CD4-positive, alpha-beta T cell treated with Interleukin-17A for 1 hour (primary cell): ENCODE measurements at regions not wholly inside any gene's neighbourhood (a gene's known extent, or its start where the extent isn't known, plus 50 kb on each side); places are given as distances from the start of the nearest gene placed in this dataset.

Experiments
- DNase-seq: peaks from one replicate; pipeline ENCODE4 v3.0.0-alpha.2; 2020

DNA sequence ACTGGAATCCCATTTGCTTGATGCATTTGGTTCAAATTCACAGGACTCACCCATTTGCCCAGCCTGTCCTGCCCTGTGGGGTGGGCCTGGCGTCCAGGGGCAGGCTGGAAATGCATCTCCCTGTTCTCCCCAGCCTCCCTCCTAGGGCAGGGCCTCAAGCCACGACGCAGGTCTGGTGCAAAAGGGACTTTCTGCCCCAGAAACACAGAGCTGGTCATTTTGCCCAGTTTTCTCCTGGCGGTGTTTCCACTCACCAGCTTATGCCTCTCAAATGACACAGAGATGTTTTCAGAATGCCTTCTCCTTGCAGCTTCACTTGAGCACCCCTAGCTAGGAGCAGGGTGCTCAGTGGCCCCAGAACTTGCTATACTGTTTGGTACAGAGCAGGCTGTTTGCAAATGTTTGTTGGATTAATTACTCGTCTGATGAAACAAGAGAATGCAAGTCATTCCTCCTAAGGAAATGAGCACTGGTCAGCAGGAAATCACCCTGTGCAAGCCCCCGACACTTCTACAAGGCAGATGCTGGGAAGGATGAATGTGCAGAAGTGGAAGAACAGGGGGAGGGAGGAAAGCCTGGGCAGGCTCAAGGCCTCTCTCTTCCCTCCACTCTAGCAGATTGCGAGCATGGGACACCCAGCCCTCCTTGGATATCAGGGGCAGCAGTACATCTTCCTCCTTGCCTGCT lies 164.3 kb upstream of the APCDD1 start:
- DNase-seq: no peak

DNA sequence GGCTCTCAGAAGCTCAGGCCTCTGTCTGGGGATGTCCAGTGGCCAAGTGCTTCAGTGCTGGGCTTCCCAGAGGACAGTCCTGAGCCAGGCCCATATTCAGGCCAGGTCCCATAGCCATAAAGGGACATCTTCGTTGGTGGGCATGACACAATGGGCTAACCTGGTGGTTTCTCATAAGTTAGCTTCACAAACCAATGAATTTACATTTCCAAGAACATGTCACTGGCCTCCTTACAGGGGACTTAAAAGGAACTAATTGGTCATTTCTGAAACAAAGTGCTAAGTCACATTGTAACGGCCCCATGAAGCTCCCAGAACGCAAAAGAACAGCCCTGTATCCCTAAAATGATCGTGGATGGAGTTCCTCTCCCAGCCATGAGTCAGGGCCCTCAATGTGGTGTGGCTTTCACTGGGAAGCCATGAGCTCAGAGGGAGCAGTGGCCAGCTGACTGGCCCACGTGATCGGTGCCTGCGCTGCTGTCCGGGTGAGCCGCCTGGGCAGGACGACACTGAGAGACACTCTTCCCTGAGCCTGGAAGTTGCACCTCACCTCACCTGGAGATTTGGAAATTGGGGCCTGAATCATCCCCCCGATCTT lies 163.7 kb upstream of the APCDD1 start:
- DNase-seq: no peak

- no peak for DNase-seq
Measured at GRCh38 chr18:10291568-10291981, 162.9 kb upstream of the APCDD1 start.

- no peak for DNase-seq
Measured at GRCh38 chr18:10293966-10294365, 160.5 kb upstream of the APCDD1 start.

DNA sequence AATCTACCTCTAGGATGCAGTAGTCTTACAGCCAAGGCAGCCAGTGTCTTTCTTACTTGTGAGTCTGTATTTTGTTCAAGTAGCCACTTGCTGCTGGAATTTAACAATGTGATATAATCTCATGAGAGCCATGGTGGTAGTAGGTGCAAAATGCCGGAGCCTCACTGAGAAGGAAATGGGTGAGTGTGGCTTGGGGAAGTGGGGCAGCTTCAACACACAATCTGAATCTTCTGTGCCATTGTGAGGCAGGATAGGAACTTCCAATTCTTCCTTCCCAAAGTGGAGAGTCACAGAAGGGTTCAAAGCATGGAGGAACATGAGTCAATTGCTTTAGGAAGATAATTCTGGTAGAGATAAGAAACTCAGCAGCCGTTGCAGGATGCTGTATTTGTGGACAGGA lies 158.7 kb upstream of the APCDD1 start:
- DNase-seq: no peak

- DNase-seq: no peak
Measured at GRCh38 chr18:10296491-10296890, 157.9 kb upstream of the APCDD1 start.

- DNase-seq: no peak
Measured at GRCh38 chr18:10297086-10297485, 157.3 kb upstream of the APCDD1 start.

GRCh38 chr18:10298346-10298745 lies 156.1 kb upstream of the APCDD1 start:
- no peak for DNase-seq

DNA sequence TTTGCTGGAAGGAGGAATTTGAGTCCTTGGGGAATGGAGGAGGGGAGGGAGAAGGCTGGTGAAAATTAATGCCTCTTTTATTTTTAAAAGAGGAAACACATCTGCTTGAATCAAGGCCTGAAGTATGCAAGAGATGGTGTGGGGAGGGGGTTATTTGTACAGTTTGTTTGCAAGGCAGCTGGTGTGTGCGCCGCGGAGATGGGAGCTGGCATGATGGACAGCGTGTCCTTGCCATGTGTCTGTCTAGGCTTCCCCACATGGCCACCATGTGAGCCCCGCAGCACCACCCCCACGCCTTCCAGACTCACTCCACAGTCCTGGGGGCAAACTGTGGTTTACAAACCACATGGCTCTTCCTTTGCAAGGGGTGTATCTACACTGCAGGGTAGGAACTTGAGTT lies 154.8 kb upstream of the APCDD1 start:
- no peak for DNase-seq

- no peak for DNase-seq
Measured at GRCh38 chr18:10300739-10301138, 153.7 kb upstream of the APCDD1 start.

GRCh38 chr18:10301831-10302483 lies 152.5 kb upstream of the APCDD1 start:
- DNase-seq: no peak

DNA sequence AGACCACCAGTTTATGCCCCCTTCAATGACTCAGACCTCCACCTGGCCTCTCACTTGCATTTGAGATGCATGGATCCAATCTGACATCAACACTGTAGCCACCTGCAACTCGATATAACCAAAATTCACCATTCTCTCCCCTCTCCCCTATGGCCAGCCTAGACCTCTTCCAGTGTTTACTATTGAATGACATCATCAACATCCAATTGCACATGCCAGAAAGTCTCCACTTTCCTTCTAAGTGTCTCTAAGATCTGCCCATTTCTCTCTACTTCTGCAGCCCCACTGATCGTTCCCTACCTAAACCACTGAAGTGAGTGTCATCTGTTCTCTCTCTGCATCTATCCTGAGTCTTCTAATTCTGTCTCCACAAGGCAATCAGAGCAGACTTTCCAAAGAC lies 151.3 kb upstream of the APCDD1 start:
- DNase-seq: no peak

- DNase-seq: no peak
Measured at GRCh38 chr18:10304853-10305252, 149.6 kb upstream of the APCDD1 start.

GRCh38 chr18:10306779-10307178 lies 147.7 kb upstream of the APCDD1 start:
- DNase-seq: no peak

- no peak for DNase-seq
Measured at GRCh38 chr18:10308154-10308553, 146.3 kb upstream of the APCDD1 start.

DNA sequence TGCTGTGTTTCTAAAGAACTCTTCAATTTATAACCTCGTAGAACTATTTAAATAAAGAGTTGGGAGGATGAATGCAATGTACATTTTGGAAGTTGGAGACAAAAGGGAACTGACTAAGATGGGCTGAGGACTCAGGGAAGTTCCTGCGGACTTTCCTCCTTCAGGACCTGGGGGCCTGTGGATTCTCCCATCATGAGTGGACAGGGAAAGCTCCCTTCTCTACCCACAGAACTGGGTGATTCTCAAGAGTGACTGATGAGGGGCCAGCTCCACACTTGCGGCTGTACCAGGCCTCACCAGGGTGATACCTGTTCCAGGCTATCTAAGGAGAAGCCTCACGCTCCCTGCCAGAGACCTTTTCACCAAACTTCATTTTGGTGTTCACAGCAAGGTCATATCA lies 143.8 kb upstream of the APCDD1 start:
- no peak for DNase-seq

DNA sequence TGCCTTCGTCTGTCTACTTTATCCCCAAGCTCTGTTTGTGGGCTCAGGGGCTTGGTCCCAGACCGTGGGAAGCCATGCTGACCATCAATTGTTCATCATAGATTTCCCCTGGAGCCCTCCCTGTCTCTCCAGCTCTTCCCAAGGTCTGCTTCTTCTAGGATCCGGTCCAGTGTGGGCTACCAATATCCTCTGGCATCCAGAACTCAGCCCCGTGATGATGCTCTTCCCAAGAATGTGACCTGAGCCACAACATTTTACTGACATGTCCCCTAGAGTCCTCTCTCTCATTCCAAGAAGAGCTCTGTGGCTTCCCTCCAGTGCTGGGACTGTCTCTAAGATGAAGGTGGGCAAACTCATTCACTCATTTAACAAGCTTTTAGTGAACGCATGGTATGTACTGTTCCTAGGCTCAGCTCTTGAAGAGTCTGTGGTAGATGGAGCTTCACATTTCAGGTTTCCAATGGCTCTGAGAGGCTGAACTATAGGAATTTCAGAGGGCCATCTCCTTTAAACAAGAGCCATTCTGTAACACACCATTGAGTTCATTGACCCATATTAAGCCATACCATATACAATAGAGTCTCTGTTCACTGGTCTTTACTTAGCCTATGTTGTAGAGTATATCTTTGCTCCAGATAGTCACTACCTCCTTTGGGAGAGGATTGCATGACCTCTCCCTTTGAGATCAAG lies 142.0 kb upstream of the APCDD1 start:
- no peak for DNase-seq

- no peak for DNase-seq
Measured at GRCh38 chr18:10313016-10313342, 141.5 kb upstream of the APCDD1 start.

GRCh38 chr18:10314066-10314465 lies 140.4 kb upstream of the APCDD1 start:
- DNase-seq: no peak

DNA sequence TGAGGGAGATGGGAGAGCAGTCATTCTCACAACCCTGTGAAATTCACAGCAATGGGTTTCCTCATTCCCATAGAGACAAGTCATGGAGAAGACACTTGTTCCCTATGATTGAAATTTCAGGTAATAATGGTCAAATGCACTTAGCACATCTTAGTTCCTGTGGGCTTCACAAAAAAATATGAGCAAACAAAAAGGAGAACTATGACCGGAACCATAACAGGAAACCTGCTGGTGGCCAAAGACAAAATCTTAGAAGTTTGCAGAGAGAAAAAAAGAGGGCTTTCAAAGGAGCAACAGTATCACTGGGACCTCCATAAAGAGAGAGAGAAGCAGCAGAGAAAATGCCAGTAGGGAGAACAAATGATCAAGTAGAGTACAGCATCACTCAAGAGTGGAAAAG lies 138.9 kb upstream of the APCDD1 start:
- DNase-seq: no peak

GRCh38 chr18:10316778-10317177 lies 137.7 kb upstream of the APCDD1 start:
- DNase-seq: no peak

GRCh38 chr18:10317864-10318690 lies 136.4 kb upstream of the APCDD1 start:
- DNase-seq: no peak

DNA sequence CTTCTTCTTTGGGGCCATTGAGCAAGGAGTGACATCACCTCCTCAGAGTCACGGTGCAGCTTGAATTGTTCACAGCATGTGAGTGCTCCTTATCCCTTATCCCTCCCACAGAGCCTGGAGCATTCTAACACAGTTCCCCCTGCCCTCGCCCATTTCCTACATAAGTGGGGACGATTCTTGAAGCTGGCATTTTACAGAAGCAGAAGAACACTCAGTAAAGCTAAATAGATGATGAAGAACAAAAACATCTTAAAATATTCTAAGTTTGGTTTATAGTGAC lies 135.8 kb upstream of the APCDD1 start:
- no peak for DNase-seq
